PC-9 (cell line): ENCODE measurements at regions not wholly inside any gene's neighbourhood (a gene's known extent, or its start where the extent isn't known, plus 50 kb on each side); places are given as distances from the start of the nearest gene placed in this dataset.

ENCODE experiments used
- BruUV-seq: library from RNA; stranded (reverse); fragments of 400-500 nt; replicated peaks from 2 replicates; lab custom pipeline; 2021; lab: Mats Ljungman, UMichigan
- CTCF ChIA-PET: fragments of 300-600 bp; sonication (Branson Sonifier 250); formaldehyde crosslinking; loops from one replicate; lab custom pipeline; 2022; ENCODE audit warnings: antibody characterized with exemption; lab: Charles Lee
- POLR2A ChIA-PET: fragments of 300-600 bp; sonication (Branson Sonifier 250); formaldehyde crosslinking; loops from one replicate; lab custom pipeline; 2022; ENCODE audit warnings: antibody characterized with exemption; ENCODE audit not compliant: unreplicated experiment; lab: Charles Lee
- DNase-seq, 2 experiments: peaks; one replicate each; pipeline versions ENCODE4 v3.0.0 to v3.0.0-alpha.2; 2015 to 2022; ENCODE audit warnings: mixed read lengths in 1 of 2
- H2AFZ ChIP-seq: fragments of 200-600 bp; sonication (generic); 2 replicates; pipeline ENCODE4 v1.8.1; 2017; ENCODE audit warnings: antibody characterized with exemption
- H3F3A ChIP-seq: fragments of 200-600 bp; sonication (generic); 2 replicates; pipeline ENCODE4 v1.8.1; 2017; ENCODE audit warnings: antibody characterized with exemption, mild to moderate bottlenecking, low read depth; ENCODE audit not compliant: insufficient read depth
- H3K27ac ChIP-seq: fragments of 200-600 bp; sonication (generic); 2 replicates; pipeline ENCODE4 v1.6.1; 2016; ENCODE audit warnings: mixed run types
- H3K27me3 ChIP-seq: fragments of 200-600 bp; sonication (generic); 2 replicates; pipeline ENCODE4 v1.6.1; 2016; ENCODE audit warnings: low read depth, mixed run types; ENCODE audit not compliant: insufficient read depth
- H3K36me3 ChIP-seq: fragments of 200-600 bp; sonication (generic); 2 replicates; pipeline ENCODE4 v1.6.1; 2016; ENCODE audit warnings: low read depth, mixed run types
- H3K4me1 ChIP-seq: fragments of 200-600 bp; sonication (generic); replicated peaks from 2 replicates; pipeline ENCODE4 v1.6.1; 2016; ENCODE audit warnings: mixed run types; ENCODE audit not compliant: insufficient read depth
- H3K4me2 ChIP-seq: fragments of 200-600 bp; sonication (generic); 2 replicates; pipeline ENCODE4 v1.6.1; 2017; ENCODE audit warnings: mixed run types
- H3K4me3 ChIP-seq: fragments of 200-600 bp; sonication (generic); 2 replicates; pipeline ENCODE4 v1.6.1; 2016; ENCODE audit warnings: mixed run types
- H3K79me2 ChIP-seq: fragments of 200-600 bp; sonication (generic); 2 replicates; pipeline ENCODE4 v1.6.1; 2017; ENCODE audit warnings: low read depth, mixed run types
- H3K9me2 ChIP-seq: fragments of 200-600 bp; sonication (generic); 2 replicates; pipeline ENCODE4 v1.8.1; 2017; ENCODE audit warnings: mild to moderate bottlenecking; ENCODE audit not compliant: insufficient read depth
- H3K9me3 ChIP-seq: fragments of 200-600 bp; sonication (generic); 2 replicates; pipeline ENCODE4 v1.8.1; 2016; ENCODE audit warnings: low read depth; ENCODE audit not compliant: insufficient read depth
- H4K20me1 ChIP-seq: fragments of 200-600 bp; sonication (generic); 2 replicates; pipeline ENCODE4 v1.8.1; 2017; ENCODE audit not compliant: insufficient read depth
- CTCF ChIP-seq: fragments of 200-600 bp; sonication (generic); conservative IDR thresholded peaks from 2 replicates; pipeline ENCODE4 v1.6.1; 2017; ENCODE audit warnings: mixed run types, antibody characterized with exemption, mild to moderate bottlenecking, moderate library complexity
- EZH2 ChIP-seq: fragments of 200-600 bp; sonication (generic); IDR thresholded peaks from 2 replicates; pipeline ENCODE4 v1.8.0; 2017; ENCODE audit warnings: antibody characterized with exemption, low read depth
- intact Hi-C: fragments of 100-400 bp; cut with micrococcal nuclease; formaldehyde crosslinking; loops from one replicate; pipeline ENCODE4 v1.10.0; 2022; ENCODE audit not compliant: unreplicated experiment

DNA sequence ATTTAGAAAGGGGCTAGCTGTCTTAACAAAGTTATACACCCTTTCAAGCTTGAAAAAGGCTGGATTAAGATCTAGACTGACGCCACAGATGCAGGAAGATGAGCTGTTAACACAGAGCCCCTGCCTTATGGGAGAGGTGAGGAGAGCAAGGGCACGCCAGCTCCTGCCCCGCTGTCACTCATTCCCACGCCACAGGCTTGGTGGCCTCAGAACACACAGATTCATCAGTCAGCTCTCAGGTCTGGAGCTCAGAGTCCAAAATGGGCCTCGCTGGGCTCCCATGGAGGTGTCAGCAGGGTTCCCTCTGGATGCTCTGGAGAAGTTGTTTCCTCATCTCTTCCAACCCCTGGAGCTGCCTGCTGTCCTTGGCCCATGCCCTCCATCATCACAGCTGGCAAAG lies 554.2 kb downstream of the TCERG1L start:
- H3K27ac ChIP-seq, result no peak overlapping the region
- intact Hi-C loops, result no loop called here
- 0 out of 2 replicates have a peak, but pooled peaks cover under 1% of the 10 kb centered on the region for H3K27me3 ChIP-seq
- DNase-seq, result no peak
- no peaks in the 10 kb centered on the region for H3K4me1 ChIP-seq
- no TSS peak for BruUV-seq
- no peaks in the 10 kb centered on the region for H3K9me3 ChIP-seq
- no peaks in the 10 kb centered on the region for H3K79me2 ChIP-seq
- no peaks in the 10 kb centered on the region for H3K9me2 ChIP-seq
- no peak overlapping the region for H3K4me2 ChIP-seq
- no peak overlapping the region for H2AFZ ChIP-seq
- CTCF ChIA-PET, result no interaction called here
- no peak overlapping the region for H3K4me3 ChIP-seq
- H3F3A ChIP-seq, result no peaks in the 10 kb centered on the region
- POLR2A ChIA-PET, result no interaction called here
- no peaks in the 10 kb centered on the region for H3K36me3 ChIP-seq
- TF ChIP-seq CTCF, result no peak
- no peak for TF ChIP-seq EZH2
- no peaks in the 10 kb centered on the region for H4K20me1 ChIP-seq

- Histone ChIP-seq H3K4me1 (no peaks in the 10 kb centered on the region), H4K20me1 (no peaks in the 10 kb centered on the region), H3K9me3 (no peaks in the 10 kb centered on the region), H3K36me3 (no peaks in the 10 kb centered on the region), H3K4me3 (no peak overlapping the region), H3K4me2 (no peak overlapping the region), H3K9me2 (no peaks in the 10 kb centered on the region), H2AFZ (no peak overlapping the region), H3K27ac (no peak overlapping the region), H3F3A (no peaks in the 10 kb centered on the region), H3K79me2 (no peaks in the 10 kb centered on the region), H3K27me3 (no peaks in the 10 kb centered on the region)
- DNase-seq, result no peak
- CTCF ChIA-PET, result no interaction called here
- no peak for TF ChIP-seq CTCF
- TF ChIP-seq EZH2, result no peak
- no TSS peak for BruUV-seq
- intact Hi-C loops, result no loop called here
- POLR2A ChIA-PET, result no interaction called here
Measured at GRCh38 chr10:130757821-130758489, 553.6 kb downstream of the TCERG1L start.

- no peaks in the 10 kb centered on the region for H4K20me1 ChIP-seq
- H3K9me2 ChIP-seq, result no peaks in the 10 kb centered on the region
- H2AFZ ChIP-seq, result no peak overlapping the region
- H3K4me2 ChIP-seq, result no peak overlapping the region
- no peaks in the 10 kb centered on the region for H3K27me3 ChIP-seq
- TF ChIP-seq EZH2, result no peak
- no peak for TF ChIP-seq CTCF
- intact Hi-C loops, result no loop called here
- no peaks in the 10 kb centered on the region for H3K79me2 ChIP-seq
- H3K36me3 ChIP-seq, result no peaks in the 10 kb centered on the region
- no peak for DNase-seq
- ChIA-PET POLR2A (no interaction called here), CTCF (no interaction called here)
- no TSS peak for BruUV-seq
- H3K4me3 ChIP-seq, result no peak overlapping the region
- no peaks in the 10 kb centered on the region for H3F3A ChIP-seq
- no peak overlapping the region for H3K27ac ChIP-seq
- no peaks in the 10 kb centered on the region for H3K4me1 ChIP-seq
- H3K9me3 ChIP-seq, result no peaks in the 10 kb centered on the region
Measured at GRCh38 chr10:130758529-130758928, 553.0 kb downstream of the TCERG1L start.
